Esophagus squamous epithelium (tissue), 5 donors: ENCODE measurements at regions not wholly inside any gene's neighbourhood (a gene's known extent, or its start where the extent isn't known, plus 50 kb on each side); places are given as distances from the start of the nearest gene placed in this dataset.

Experiments used
- DNase-seq: peaks from one replicate; lab custom pipeline; 2025; lab: John Stamatoyannopoulos, UW
- H3K27ac ChIP-seq, 4 donors: fragments of 200-600 bp; sonication (generic); one replicate each; pipeline ENCODE4 v1.5.1; 2016 to 2019; ENCODE audit warnings: mild to moderate bottlenecking in 1 of 4
- H3K27me3 ChIP-seq, 4 donors: fragments of 200-600 bp; sonication (generic); 1 replicate in 3 of 4; 2 replicates in 1 of 4; pipeline versions ENCODE4 v1.5.1 to v1.6.0; 2017 to 2021; ENCODE audit warnings: antibody characterized with exemption in 1 of 4
- H3K36me3 ChIP-seq, 3 donors: fragments of 200-600 bp; sonication (generic); one replicate each; pipeline ENCODE4 v1.5.1; 2016 to 2019
- H3K4me1 ChIP-seq, 3 donors: fragments of 200-600 bp; sonication (generic); one replicate each; pipeline ENCODE4 v1.5.1; 2017 to 2019
- H3K4me3 ChIP-seq, 4 donors: fragments of 200-600 bp; sonication (generic); 1 replicate in 3 of 4; 2 replicates in 1 of 4; pipeline ENCODE4 v1.5.1; 2016 to 2019; ENCODE audit warnings: mild to moderate bottlenecking in 2 of 4, moderate library complexity in 1 of 4
- H3K9me3 ChIP-seq, 3 donors: fragments of 200-600 bp; sonication (generic); one replicate each; pipeline ENCODE4 v1.5.1; 2016 to 2019
- CTCF ChIP-seq, 6 experiments: fragments of 450-650 bp in 4 of 6; fragments of 200-600 bp in 2 of 6; sonication (generic) in 2 of 6; IDR thresholded peaks; one replicate each; pipeline ENCODE4 v1.5.1; 2016 to 2019; ENCODE audit warnings: antibody characterized with exemption in 6 of 6, mild to moderate bottlenecking in 4 of 6, moderate library complexity in 4 of 6
- POLR2A ChIP-seq, 4 donors: fragments of 450-650 bp; IDR thresholded peaks; one replicate each; pipeline ENCODE4 v1.6.1; 2017; ENCODE audit warnings: antibody characterized with exemption in 4 of 4, mild to moderate bottlenecking in 4 of 4, moderate library complexity in 3 of 4
- WGBS, 2 donors: methylation state at CpG; one replicate each; pipeline ENCODE4 v1.1.5; 2018; 5-methylcytosine and 5-hydroxymethylcytosine counted together
- intact Hi-C: fragments of 100-400 bp; cut with DNase I; formaldehyde crosslinking; loops from one replicate; pipeline ENCODE4 v1.15.0; 2022
- donor health status: DM: yes; HTN: yes; CAD: no.

- no peak for DNase-seq
- TF ChIP-seq CTCF (IDR thresholded peaks at IDR 0.05) (no peak), POLR2A (IDR thresholded peaks at IDR 0.05) (no peak)
- Histone ChIP-seq H3K9me3 (peaks cover 0 to 8% (median 0%) of the 10 kb centered on the region in 3 donors), H3K4me3 (no peak overlapping the region), H3K36me3 (no peaks in the 10 kb centered on the region), H3K27me3 (no peaks in the 10 kb centered on the region), H3K4me1 (no peaks in the 10 kb centered on the region), H3K27ac (no peak overlapping the region)
- 38 to 42% methylated on average over 1 of the region's 1 CpG for WGBS, 2 donors
- intact Hi-C loops: no loop called here
Observed at GRCh38 chr13:81326913-81327312, 986.0 kb upstream of the SPRY2 start.

- H3K27me3 ChIP-seq: no peaks in the 10 kb centered on the region
- DNase-seq: no peak
- no peak for TF ChIP-seq POLR2A (IDR thresholded peaks at IDR 0.05)
- H3K4me3 ChIP-seq: no peak overlapping the region
- no peaks in the 10 kb centered on the region for H3K4me1 ChIP-seq
- WGBS, 2 donors: 79 to 83% methylated on average over 2 of the region's 2 CpGs
- no peak overlapping the region for H3K27ac ChIP-seq
- no peaks in the 10 kb centered on the region for H3K9me3 ChIP-seq
- intact Hi-C loops: no loop called here
- H3K36me3 ChIP-seq: no peaks in the 10 kb centered on the region
Observed at GRCh38 chr13:81320516-81320915, 979.6 kb upstream of the SPRY2 start.

- Histone ChIP-seq H3K27me3 (no peaks in the 10 kb centered on the region), H3K36me3 (no peaks in the 10 kb centered on the region), H3K4me1 (no peaks in the 10 kb centered on the region), H3K9me3 (no peaks in the 10 kb centered on the region), H3K27ac (no peak overlapping the region), H3K4me3 (no peak overlapping the region)
- TF ChIP-seq CTCF (IDR thresholded peaks at IDR 0.05) (no peak), POLR2A (IDR thresholded peaks at IDR 0.05) (no peak)
- 56 to 79% methylated on average over 3 of the region's 3 CpGs for WGBS, 2 donors
- intact Hi-C loops: no loop called here
- no peak for DNase-seq
Observed at GRCh38 chr13:81319351-81319750, 978.4 kb upstream of the SPRY2 start.

GRCh38 chr13:81318231-81319019 is 977.5 kb upstream of the SPRY2 start:
- H3K27me3 ChIP-seq: no peaks in the 10 kb centered on the region
- intact Hi-C loops: no loop called here
- WGBS, 2 donors: 52% methylated on average over 3 to 4 of the region's 4 CpGs
- H3K9me3 ChIP-seq: no peaks in the 10 kb centered on the region
- no peaks in the 10 kb centered on the region for H3K36me3 ChIP-seq
- no peak overlapping the region for H3K4me3 ChIP-seq
- DNase-seq: no peak
- no peak overlapping the region for H3K27ac ChIP-seq
- H3K4me1 ChIP-seq: no peaks in the 10 kb centered on the region
- no peak for TF ChIP-seq CTCF (IDR thresholded peaks at IDR 0.05)
- no peak for TF ChIP-seq POLR2A (IDR thresholded peaks at IDR 0.05)

- Histone ChIP-seq H3K27me3 (no peaks in the 10 kb centered on the region), H3K36me3 (no peaks in the 10 kb centered on the region), H3K9me3 (no peaks in the 10 kb centered on the region), H3K27ac (no peak overlapping the region), H3K4me1 (no peaks in the 10 kb centered on the region), H3K4me3 (no peak overlapping the region)
- WGBS, 2 donors: 74 to 80% methylated on average over 3 of the region's 3 CpGs
- no peak for DNase-seq
- intact Hi-C loops: no loop called here
- no peak for TF ChIP-seq POLR2A (IDR thresholded peaks at IDR 0.05)
- no peak for TF ChIP-seq CTCF (IDR thresholded peaks at IDR 0.05)
Observed at GRCh38 chr13:81314461-81314860, 973.5 kb upstream of the SPRY2 start.
